Transverse colon (tissue), 3 donors: ENCODE measurements at regions not wholly inside any gene's neighbourhood (a gene's known extent, or its start where the extent isn't known, plus 50 kb on each side); places are given as distances from the start of the nearest gene placed in this dataset.

Source experiments
- POLR2A ChIP-seq: fragments of 450-650 bp; IDR thresholded peaks from one replicate; pipeline ENCODE4 v1.6.1; 2016; ENCODE audit warnings: antibody characterized with exemption, mild to moderate bottlenecking, moderate library complexity
- TF ChIP-seq, protein P1 (sequence below), 5 experiments: fragments of 200-600 bp in 3 of 5; fragments of 450-650 bp in 2 of 5; sonication (generic) in 3 of 5; IDR thresholded peaks; 1 replicate in 2 of 5; 2 replicates in 3 of 5; pipeline ENCODE4 v1.5.1; 2016 to 2017; ENCODE audit warnings: antibody characterized with exemption in 5 of 5, inconsistent platforms in 3 of 5, mild to moderate bottlenecking in 2 of 5, moderate library complexity in 1 of 5

- TF ChIP-seq, protein P1, sequence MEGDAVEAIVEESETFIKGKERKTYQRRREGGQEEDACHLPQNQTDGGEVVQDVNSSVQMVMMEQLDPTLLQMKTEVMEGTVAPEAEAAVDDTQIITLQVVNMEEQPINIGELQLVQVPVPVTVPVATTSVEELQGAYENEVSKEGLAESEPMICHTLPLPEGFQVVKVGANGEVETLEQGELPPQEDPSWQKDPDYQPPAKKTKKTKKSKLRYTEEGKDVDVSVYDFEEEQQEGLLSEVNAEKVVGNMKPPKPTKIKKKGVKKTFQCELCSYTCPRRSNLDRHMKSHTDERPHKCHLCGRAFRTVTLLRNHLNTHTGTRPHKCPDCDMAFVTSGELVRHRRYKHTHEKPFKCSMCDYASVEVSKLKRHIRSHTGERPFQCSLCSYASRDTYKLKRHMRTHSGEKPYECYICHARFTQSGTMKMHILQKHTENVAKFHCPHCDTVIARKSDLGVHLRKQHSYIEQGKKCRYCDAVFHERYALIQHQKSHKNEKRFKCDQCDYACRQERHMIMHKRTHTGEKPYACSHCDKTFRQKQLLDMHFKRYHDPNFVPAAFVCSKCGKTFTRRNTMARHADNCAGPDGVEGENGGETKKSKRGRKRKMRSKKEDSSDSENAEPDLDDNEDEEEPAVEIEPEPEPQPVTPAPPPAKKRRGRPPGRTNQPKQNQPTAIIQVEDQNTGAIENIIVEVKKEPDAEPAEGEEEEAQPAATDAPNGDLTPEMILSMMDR (IDR thresholded peaks at IDR 0.05), result no peak
- TF ChIP-seq POLR2A, result no peak
Measured at GRCh38 chr16:48087639-48088038, 68.2 kb downstream of the ABCC12 start.
